HG03378 (cell line): ENCODE measurements at regions not wholly inside any gene's neighbourhood (a gene's known extent, or its start where the extent isn't known, plus 50 kb on each side); places are given as distances from the start of the nearest gene placed in this dataset.
"Not testable (repeated sequence)": the region's sequence is repeated elsewhere in the genome, so short reads cannot be mapped to it uniquely, and the experiment has no call there.

Experiments used
- ATAC-seq: cut with Tn5 transposase; IDR thresholded peaks from one replicate; pipeline ENCODE4 v1.9.1; 2021; ENCODE audit warnings: mild to moderate bottlenecking, moderate library complexity; ENCODE audit not compliant: unreplicated experiment

GRCh38 chr7:17436126-17436525 is 137.7 kb downstream of the AHR start:
- ATAC-seq = no peak

- no peak for ATAC-seq
Observed at GRCh38 chr7:17437586-17437985, 139.1 kb downstream of the AHR start.

GRCh38 chr7:17440025-17440784 is 141.8 kb downstream of the AHR start:
- not testable (repeated sequence) for ATAC-seq

- ATAC-seq = no peak
Observed at GRCh38 chr7:17440831-17441230, 142.4 kb downstream of the AHR start.

GRCh38 chr7:17441557-17441956 is 143.1 kb downstream of the AHR start:
- ATAC-seq = no peak

GRCh38 chr7:17444151-17444550 is 145.7 kb downstream of the AHR start:
- no peak for ATAC-seq

- ATAC-seq = no peak
Observed at GRCh38 chr7:17444673-17445072, 146.2 kb downstream of the AHR start.

- no peak for ATAC-seq
Observed at GRCh38 chr7:17446340-17446739, 147.9 kb downstream of the AHR start.

GRCh38 chr7:17447728-17448478 is 149.5 kb downstream of the AHR start:
- ATAC-seq = no peak

- no peak for ATAC-seq
Observed at GRCh38 chr7:17448479-17449423, 150.3 kb downstream of the AHR start.

GRCh38 chr7:17456541-17456940 is 158.1 kb downstream of the AHR start:
- ATAC-seq = no peak

GRCh38 chr7:17460001-17460400 is 161.5 kb downstream of the AHR start:
- ATAC-seq = no peak

- ATAC-seq = no peak
Observed at GRCh38 chr7:17460665-17461064, 162.2 kb downstream of the AHR start.

- no peak for ATAC-seq
Observed at GRCh38 chr7:17462131-17462631, 163.7 kb downstream of the AHR start.

- no peak for ATAC-seq
Observed at GRCh38 chr7:17463511-17464085, 165.1 kb downstream of the AHR start.

- ATAC-seq = no peak
Observed at GRCh38 chr7:17466216-17466615, 167.8 kb downstream of the AHR start.

- ATAC-seq = no peak
Observed at GRCh38 chr7:17467386-17467945, 169.0 kb downstream of the AHR start.

GRCh38 chr7:17471325-17471724 is 172.9 kb downstream of the AHR start:
- ATAC-seq = no peak

- peak; percentile 18 for ATAC-seq
Observed at GRCh38 chr7:17472518-17472917, 174.1 kb downstream of the AHR start.

- peak; percentile 75 for ATAC-seq
Observed at GRCh38 chr7:17472939-17473338, 174.5 kb downstream of the AHR start.
